ENCODE measurements at regions not wholly inside any gene's neighbourhood (a gene's known extent, or its start where the extent isn't known, plus 50 kb on each side); places are given as distances from the start of the nearest gene placed in this dataset.

DNA sequence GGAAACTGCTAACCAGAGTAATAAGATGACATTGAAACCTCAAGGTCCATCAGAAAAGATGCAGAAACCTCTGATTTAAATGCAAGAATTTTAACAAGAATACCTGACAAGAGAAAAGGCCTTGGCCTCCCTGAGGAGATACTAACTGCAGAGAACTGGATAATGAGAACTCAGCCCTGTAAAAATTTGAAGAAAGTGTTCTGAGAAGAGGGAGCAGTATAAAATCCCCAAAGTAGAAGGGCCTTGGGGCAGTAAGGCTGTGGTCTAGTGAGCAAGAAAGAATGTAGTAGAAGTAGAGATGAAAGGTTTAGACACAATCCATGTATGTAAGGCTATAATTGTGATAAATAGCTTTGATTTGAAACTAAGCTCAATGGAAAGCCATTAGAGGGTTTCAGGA is 394.1 kb downstream of the ZBBX start:
- no peak overlapping the region for H3K27ac ChIP-seq (ENCODE audit: extremely low read depth, low read depth, low read length)
- ChIA-PET CTCF (ENCODE audit: low intra/inter-chr PET ratio) (no interaction called here), POLR2A (no interaction called here)
- no peaks in the 10 kb centered on the region for H3K79me2 ChIP-seq (ENCODE audit: control insufficient read depth, insufficient read depth, low read length)
- DNase-seq (ENCODE audit: extremely low read depth in 1 of 4, low spot score in 3 of 4) = no peak
- no peak overlapping the region for H3K9ac ChIP-seq (ENCODE audit: insufficient read depth in 1 of 2, low read depth in 2 of 2, low read length in 2 of 2)
- no peaks in the 10 kb centered on the region for H3K4me1 ChIP-seq (replicated peaks in 1 of 2; ENCODE audit: control insufficient read depth in 2 of 2, insufficient read depth in 2 of 2, low read length in 2 of 2)
- ATAC-seq = no peak
- H3K4me3 ChIP-seq = no peak overlapping the region
- in situ Hi-C loops (cut with MboI) (no loop called here), intact Hi-C loops (cut with micrococcal nuclease) (no loop called here)
- H3K9me3 ChIP-seq (replicated peaks; ENCODE audit: control insufficient read depth, insufficient read depth, low read depth, low read length) = no peaks in the 10 kb centered on the region
- H2AFZ ChIP-seq (ENCODE audit: low read depth, low read length) = no peak overlapping the region
- FAIRE-seq = no peak
- no peak for TF ChIP-seq POLR2B (IDR thresholded peaks at IDR 0.05; ENCODE audit: low read depth, partially characterized antibody)
- TF ChIP-seq, protein P1, sequence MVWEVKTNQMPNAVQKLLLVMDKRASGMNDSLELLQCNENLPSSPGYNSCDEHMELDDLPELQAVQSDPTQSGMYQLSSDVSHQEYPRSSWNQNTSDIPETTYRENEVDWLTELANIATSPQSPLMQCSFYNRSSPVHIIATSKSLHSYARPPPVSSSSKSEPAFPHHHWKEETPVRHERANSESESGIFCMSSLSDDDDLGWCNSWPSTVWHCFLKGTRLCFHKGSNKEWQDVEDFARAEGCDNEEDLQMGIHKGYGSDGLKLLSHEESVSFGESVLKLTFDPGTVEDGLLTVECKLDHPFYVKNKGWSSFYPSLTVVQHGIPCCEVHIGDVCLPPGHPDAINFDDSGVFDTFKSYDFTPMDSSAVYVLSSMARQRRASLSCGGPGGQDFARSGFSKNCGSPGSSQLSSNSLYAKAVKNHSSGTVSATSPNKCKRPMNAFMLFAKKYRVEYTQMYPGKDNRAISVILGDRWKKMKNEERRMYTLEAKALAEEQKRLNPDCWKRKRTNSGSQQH (CRISPR knock-in tag; IDR thresholded peaks at IDR 0.05) = no peak
- no peak for TF ChIP-seq ZSCAN32 (CRISPR knock-in tag; IDR thresholded peaks at IDR 0.05)
- no peak for TF ChIP-seq SMAD1 (IDR thresholded peaks at IDR 0.05; ENCODE audit: low read depth, low read length, partially characterized antibody)
- TF ChIP-seq, protein P2, sequence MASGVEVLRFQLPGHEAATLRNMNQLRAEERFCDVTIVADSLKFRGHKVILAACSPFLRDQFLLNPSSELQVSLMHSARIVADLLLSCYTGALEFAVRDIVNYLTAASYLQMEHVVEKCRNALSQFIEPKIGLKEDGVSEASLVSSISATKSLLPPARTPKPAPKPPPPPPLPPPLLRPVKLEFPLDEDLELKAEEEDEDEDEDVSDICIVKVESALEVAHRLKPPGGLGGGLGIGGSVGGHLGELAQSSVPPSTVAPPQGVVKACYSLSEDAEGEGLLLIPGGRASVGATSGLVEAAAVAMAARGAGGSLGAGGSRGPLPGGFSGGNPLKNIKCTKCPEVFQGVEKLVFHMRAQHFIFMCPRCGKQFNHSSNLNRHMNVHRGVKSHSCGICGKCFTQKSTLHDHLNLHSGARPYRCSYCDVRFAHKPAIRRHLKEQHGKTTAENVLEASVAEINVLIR (CRISPR knock-in tag; IDR thresholded peaks at IDR 0.05) = no peak
- TF ChIP-seq CREM (IDR thresholded peaks at IDR 0.05; ENCODE audit: low read depth) = no peak
- TF ChIP-seq ZNF197 (CRISPR knock-in tag; IDR thresholded peaks at IDR 0.05; ENCODE audit: low read depth) = no peak
- no peak for TF ChIP-seq ZNF224 (CRISPR knock-in tag; IDR thresholded peaks at IDR 0.05)
- TF ChIP-seq, protein P3, sequence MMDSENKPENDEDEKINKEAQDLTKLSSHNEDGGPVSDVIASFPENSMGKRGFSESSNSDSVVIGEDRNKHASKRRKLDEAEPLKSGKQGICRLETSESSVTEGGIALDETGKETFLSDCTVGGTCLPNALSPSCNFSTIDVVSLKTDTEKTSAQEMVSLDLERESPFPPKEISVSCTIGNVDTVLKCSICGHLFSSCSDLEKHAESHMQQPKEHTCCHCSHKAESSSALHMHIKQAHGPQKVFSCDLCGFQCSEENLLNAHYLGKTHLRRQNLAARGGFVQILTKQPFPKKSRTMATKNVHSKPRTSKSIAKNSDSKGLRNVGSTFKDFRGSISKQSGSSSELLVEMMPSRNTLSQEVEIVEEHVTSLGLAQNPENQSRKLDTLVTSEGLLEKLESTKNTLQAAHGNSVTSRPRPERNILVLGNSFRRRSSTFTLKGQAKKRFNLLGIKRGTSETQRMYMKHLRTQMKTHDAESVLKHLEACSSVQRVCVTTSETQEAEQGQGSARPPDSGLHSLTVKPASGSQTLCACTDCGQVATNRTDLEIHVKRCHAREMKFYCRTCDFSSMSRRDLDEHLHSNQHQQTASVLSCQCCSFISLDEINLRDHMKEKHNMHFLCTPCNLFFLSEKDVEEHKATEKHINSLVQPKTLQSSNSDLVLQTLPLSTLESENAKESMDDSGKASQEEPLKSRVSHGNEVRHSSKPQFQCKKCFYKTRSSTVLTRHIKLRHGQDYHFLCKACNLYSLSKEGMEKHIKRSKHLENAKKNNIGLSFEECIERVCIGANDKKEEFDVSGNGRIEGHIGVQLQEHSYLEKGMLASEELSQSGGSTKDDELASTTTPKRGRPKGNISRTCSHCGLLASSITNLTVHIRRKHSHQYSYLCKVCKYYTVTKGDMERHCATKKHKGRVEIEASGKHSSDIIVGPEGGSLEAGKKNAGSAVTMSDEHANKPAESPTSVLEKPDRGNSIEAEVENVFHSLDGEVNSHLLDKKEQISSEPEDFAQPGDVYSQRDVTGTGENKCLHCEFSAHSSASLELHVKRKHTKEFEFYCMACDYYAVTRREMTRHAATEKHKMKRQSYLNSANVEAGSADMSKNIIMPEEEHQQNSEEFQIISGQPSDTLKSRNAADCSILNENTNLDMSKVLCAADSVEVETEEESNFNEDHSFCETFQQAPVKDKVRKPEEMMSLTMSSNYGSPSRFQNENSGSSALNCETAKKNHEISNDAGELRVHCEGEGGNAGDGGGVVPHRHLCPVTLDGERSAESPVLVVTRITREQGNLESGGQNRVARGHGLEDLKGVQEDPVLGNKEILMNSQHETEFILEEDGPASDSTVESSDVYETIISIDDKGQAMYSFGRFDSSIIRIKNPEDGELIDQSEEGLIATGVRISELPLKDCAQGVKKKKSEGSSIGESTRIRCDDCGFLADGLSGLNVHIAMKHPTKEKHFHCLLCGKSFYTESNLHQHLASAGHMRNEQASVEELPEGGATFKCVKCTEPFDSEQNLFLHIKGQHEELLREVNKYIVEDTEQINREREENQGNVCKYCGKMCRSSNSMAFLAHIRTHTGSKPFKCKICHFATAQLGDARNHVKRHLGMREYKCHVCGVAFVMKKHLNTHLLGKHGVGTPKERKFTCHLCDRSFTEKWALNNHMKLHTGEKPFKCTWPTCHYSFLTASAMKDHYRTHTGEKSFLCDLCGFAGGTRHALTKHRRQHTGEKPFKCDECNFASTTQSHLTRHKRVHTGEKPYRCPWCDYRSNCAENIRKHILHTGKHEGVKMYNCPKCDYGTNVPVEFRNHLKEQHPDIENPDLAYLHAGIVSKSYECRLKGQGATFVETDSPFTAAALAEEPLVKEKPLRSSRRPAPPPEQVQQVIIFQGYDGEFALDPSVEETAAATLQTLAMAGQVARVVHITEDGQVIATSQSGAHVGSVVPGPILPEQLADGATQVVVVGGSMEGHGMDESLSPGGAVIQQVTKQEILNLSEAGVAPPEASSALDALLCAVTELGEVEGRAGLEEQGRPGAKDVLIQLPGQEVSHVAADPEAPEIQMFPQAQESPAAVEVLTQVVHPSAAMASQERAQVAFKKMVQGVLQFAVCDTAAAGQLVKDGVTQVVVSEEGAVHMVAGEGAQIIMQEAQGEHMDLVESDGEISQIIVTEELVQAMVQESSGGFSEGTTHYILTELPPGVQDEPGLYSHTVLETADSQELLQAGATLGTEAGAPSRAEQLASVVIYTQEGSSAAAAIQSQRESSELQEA (IDR thresholded peaks at IDR 0.05; ENCODE audit: low read depth) = no peak
- TF ChIP-seq ZNF324 (CRISPR knock-in tag; IDR thresholded peaks at IDR 0.05) = no peak
- TF ChIP-seq, protein P4, sequence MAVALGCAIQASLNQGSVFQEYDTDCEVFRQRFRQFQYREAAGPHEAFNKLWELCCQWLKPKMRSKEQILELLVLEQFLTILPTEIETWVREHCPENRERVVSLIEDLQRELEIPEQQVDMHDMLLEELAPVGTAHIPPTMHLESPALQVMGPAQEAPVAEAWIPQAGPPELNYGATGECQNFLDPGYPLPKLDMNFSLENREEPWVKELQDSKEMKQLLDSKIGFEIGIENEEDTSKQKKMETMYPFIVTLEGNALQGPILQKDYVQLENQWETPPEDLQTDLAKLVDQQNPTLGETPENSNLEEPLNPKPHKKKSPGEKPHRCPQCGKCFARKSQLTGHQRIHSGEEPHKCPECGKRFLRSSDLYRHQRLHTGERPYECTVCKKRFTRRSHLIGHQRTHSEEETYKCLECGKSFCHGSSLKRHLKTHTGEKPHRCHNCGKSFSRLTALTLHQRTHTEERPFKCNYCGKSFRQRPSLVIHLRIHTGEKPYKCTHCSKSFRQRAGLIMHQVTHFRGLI (CRISPR knock-in tag; IDR thresholded peaks at IDR 0.05) = no peak
- no peak for TF ChIP-seq KDM5B (IDR thresholded peaks at IDR 0.05; ENCODE audit: insufficient replicate concordance, low read depth, low read length)
- no peaks in the 10 kb centered on the region for H4K20me1 ChIP-seq (replicated peaks; ENCODE audit: control insufficient read depth, insufficient read depth, low read length)
- H3K4me2 ChIP-seq (ENCODE audit: insufficient read depth, low read length) = no peak overlapping the region
- no TSS peak for BruUV-seq (replicated peaks)
- no peaks in the 10 kb centered on the region for H3K27me3 ChIP-seq (ENCODE audit: control insufficient read depth in 2 of 2, insufficient read depth in 2 of 2, low read length in 2 of 2)
- H3K9me1 ChIP-seq (ENCODE audit: control insufficient read depth, insufficient read depth, low read length) = no peaks in the 10 kb centered on the region
- H3K36me3 ChIP-seq (ENCODE audit: control insufficient read depth, insufficient read depth, low read length) = no peaks in the 10 kb centered on the region

Measured in K562 (cell line).